ENCODE measurements at regions not wholly inside any gene's neighbourhood (a gene's known extent, or its start where the extent isn't known, plus 50 kb on each side); places are given as distances from the start of the nearest gene placed in this dataset.

DNA sequence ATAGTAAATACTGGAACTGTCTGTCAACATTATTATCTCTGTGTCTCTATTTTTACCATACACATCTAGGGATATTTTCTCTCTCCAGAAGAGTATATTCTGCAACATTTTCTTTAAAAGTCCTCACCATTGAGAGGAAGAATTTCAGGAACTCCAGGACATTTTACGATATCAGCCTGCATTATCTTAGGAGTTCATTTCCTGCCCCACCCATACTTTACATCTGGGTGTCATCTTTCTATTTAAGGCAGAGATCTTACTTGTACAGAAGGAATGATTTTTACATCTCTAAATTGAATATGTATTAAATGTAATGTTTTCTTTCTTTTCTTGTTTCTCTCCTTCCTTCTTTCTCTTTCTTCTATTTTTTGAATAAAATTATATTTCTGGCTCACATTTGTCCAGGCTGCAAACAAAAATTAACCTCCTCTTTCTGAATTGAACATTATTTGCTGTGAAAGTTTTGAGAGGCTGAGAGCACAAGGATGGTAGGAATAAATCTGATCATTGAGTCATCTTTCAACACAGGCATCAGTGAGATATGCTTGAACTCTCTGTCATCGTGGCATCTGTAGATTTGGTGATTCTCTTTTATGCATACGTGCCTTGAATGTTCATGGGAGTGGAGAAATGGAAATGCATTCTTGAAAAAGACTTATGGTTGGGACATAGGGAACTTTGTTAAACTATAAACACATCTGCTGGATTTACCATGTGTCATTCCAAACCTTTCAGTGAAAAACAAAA is 753.6 kb downstream of the SLC16A7 start:
- H3K27ac ChIP-seq, result no peak overlapping the region
- TF ChIP-seq, protein P1, sequence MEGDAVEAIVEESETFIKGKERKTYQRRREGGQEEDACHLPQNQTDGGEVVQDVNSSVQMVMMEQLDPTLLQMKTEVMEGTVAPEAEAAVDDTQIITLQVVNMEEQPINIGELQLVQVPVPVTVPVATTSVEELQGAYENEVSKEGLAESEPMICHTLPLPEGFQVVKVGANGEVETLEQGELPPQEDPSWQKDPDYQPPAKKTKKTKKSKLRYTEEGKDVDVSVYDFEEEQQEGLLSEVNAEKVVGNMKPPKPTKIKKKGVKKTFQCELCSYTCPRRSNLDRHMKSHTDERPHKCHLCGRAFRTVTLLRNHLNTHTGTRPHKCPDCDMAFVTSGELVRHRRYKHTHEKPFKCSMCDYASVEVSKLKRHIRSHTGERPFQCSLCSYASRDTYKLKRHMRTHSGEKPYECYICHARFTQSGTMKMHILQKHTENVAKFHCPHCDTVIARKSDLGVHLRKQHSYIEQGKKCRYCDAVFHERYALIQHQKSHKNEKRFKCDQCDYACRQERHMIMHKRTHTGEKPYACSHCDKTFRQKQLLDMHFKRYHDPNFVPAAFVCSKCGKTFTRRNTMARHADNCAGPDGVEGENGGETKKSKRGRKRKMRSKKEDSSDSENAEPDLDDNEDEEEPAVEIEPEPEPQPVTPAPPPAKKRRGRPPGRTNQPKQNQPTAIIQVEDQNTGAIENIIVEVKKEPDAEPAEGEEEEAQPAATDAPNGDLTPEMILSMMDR (IDR thresholded peaks at IDR 0.05), result no peak
- no peak for TF ChIP-seq ZFX (IDR thresholded peaks at IDR 0.05; ENCODE audit: borderline replicate concordance)

- no peak overlapping the region for H3K27ac ChIP-seq
- TF ChIP-seq ZFX (IDR thresholded peaks at IDR 0.05; ENCODE audit: borderline replicate concordance), result no peak
- TF ChIP-seq, protein P1 (IDR thresholded peaks at IDR 0.05), result no peak
Measured at GRCh38 chr12:60387356-60387755, 791.5 kb downstream of the SLC16A7 start.

- no peak overlapping the region for H3K27ac ChIP-seq
- TF ChIP-seq, protein P1 (IDR thresholded peaks at IDR 0.05), result no peak
Measured at GRCh38 chr12:60391051-60391450, 795.2 kb downstream of the SLC16A7 start.

DNA sequence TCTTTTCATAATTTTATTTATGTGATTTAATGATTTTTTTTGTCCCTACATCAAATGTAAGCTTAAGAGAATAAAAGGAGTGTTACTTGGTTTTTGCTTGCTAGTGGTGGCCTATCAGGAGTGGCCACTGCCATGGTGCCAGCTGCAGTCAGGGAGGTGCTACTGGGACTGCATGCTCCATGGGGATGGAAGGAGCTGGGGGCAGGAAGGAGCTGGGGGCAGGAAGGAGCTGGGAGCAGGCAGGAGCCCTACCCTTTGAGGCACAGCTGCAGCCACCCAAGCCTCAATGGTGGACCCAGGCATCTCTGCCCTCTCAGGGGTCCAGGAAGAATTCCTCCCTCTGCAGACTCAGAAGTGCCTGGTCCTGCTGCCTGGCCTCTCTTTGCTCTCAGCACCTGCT is 796.0 kb downstream of the SLC16A7 start:
- TF ChIP-seq, protein P1 (IDR thresholded peaks at IDR 0.05), result no peak
- no peak for TF ChIP-seq ZFX (IDR thresholded peaks at IDR 0.05; ENCODE audit: borderline replicate concordance)
- H3K27ac ChIP-seq, result no peak overlapping the region

DNA sequence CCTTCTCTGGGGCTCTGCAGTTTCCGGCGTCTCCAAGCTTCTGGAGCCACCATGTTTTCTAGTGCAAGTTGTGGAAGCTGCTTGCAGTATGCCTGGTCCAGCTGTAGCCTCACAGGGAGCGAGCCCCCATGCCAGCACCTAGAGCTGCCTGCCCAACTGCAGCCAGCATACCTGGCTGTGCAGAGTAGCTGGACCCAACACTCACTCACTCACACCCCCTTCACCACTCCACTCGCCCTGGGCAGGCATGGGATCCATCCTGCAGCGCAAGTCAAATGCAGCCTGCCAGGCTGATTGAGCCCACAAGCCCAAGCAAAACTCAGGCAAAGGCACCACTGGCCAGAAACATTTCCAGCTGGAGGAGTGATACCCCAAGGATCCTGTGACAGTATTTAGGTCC is 797.3 kb downstream of the SLC16A7 start:
- H3K27ac ChIP-seq, result no peak overlapping the region
- TF ChIP-seq, protein P1 (IDR thresholded peaks at IDR 0.05), result no peak
- no peak for TF ChIP-seq ZFX (IDR thresholded peaks at IDR 0.05; ENCODE audit: borderline replicate concordance)

GRCh38 chr12:60394665-60395064 is 798.8 kb downstream of the SLC16A7 start:
- TF ChIP-seq ZFX (IDR thresholded peaks at IDR 0.05; ENCODE audit: borderline replicate concordance), result no peak
- TF ChIP-seq, protein P1 (IDR thresholded peaks at IDR 0.05), result no peak
- no peak overlapping the region for H3K27ac ChIP-seq

GRCh38 chr12:60398547-60398946 is 802.7 kb downstream of the SLC16A7 start:
- TF ChIP-seq, protein P1 (IDR thresholded peaks at IDR 0.05), result no peak
- no peak for TF ChIP-seq ZFX (IDR thresholded peaks at IDR 0.05; ENCODE audit: borderline replicate concordance)
- no peak overlapping the region for H3K27ac ChIP-seq

All from 22Rv1 (cell line).